ENCODE measurements at regions not wholly inside any gene's neighbourhood (a gene's known extent, or its start where the extent isn't known, plus 50 kb on each side); places are given as distances from the start of the nearest gene placed in this dataset.

DNA sequence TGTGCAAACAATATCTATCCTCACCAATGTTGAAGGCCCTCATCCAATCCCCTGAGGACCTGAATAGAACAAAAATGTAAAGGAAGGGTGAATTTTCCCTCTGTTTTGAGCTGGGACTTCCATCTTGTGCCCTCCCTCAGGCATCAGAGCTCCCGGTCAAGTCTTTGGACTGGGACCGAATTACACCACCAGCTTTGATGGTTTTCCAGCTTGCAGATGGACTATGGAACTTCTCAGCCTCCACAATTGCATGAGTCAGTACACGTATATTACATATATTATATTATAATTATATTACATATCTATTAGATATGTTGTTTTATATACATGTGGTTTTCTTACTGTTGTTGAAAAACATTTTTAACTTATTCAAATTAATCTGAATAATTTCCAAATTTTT, 496.4 kb downstream of the CMPK2 start:
- TF ChIP-seq POLR2AphosphoS5 (IDR thresholded peaks at IDR 0.05; ENCODE audit: low read depth, low read length) (no peak), TAF1 (IDR thresholded peaks at IDR 0.05; ENCODE audit: borderline replicate concordance, insufficient read depth, low read length) (no peak)
- TF ChIP-seq, protein P1, sequence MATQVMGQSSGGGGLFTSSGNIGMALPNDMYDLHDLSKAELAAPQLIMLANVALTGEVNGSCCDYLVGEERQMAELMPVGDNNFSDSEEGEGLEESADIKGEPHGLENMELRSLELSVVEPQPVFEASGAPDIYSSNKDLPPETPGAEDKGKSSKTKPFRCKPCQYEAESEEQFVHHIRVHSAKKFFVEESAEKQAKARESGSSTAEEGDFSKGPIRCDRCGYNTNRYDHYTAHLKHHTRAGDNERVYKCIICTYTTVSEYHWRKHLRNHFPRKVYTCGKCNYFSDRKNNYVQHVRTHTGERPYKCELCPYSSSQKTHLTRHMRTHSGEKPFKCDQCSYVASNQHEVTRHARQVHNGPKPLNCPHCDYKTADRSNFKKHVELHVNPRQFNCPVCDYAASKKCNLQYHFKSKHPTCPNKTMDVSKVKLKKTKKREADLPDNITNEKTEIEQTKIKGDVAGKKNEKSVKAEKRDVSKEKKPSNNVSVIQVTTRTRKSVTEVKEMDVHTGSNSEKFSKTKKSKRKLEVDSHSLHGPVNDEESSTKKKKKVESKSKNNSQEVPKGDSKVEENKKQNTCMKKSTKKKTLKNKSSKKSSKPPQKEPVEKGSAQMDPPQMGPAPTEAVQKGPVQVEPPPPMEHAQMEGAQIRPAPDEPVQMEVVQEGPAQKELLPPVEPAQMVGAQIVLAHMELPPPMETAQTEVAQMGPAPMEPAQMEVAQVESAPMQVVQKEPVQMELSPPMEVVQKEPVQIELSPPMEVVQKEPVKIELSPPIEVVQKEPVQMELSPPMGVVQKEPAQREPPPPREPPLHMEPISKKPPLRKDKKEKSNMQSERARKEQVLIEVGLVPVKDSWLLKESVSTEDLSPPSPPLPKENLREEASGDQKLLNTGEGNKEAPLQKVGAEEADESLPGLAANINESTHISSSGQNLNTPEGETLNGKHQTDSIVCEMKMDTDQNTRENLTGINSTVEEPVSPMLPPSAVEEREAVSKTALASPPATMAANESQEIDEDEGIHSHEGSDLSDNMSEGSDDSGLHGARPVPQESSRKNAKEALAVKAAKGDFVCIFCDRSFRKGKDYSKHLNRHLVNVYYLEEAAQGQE (IDR thresholded peaks at IDR 0.05; ENCODE audit: insufficient read depth in 1 of 2, low read depth in 2 of 2, low read length in 2 of 2) = no peak

All from PFSK-1 (cell line).